Mammary epithelial cell (primary cell): ENCODE measurements at regions not wholly inside any gene's neighbourhood (a gene's known extent, or its start where the extent isn't known, plus 50 kb on each side); places are given as distances from the start of the nearest gene placed in this dataset.

ENCODE experiments used
- CTCF ChIP-seq, 2 donors: IDR thresholded peaks in 1 of 2; conservative IDR thresholded peaks in 1 of 2; 2 replicates each; pipeline ENCODE4 v1.5.1; 2011 to 2012; ENCODE audit warnings: inconsistent platforms in 2 of 2, low read length in 2 of 2, mild to moderate bottlenecking in 2 of 2, control low read depth in 1 of 2, low read depth in 1 of 2; ENCODE audit not compliant: insufficient read depth in 1 of 2; ENCODE audit errors: extremely low read depth in 1 of 2
- EZH2 ChIP-seq: IDR thresholded peaks from 2 replicates; pipeline ENCODE4 v1.6.1; 2012; ENCODE audit warnings: low read length, inconsistent platforms, borderline replicate concordance

DNA sequence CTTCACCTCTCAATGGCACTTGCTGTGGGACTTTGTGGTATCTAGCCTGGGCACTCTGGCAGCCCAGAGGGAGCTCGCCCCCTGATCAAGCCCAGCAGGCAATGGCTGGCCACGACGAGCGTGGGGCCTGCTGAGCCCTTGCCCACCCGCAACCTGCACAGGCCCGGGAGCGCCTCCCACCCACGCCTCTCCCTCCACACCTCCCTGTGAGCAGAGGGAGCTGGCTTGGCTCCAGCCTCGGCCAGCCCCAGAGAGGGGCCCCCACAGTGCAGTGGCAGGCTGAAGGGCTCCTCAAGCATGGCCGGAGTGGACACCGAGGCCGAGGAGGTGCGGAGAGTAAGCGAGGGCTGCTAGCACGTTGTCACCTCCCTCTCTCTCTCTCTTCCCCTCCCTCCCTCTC, 595.8 kb downstream of the TRIML1 start:
- TF ChIP-seq EZH2 (no peak), CTCF (conservative IDR thresholded peaks at IDR 0.05 in 1 of 2, IDR thresholded peaks at IDR 0.05 in 1 of 2; ENCODE audit: extremely low read depth in 1 of 2, insufficient read depth in 1 of 2, low read depth in 1 of 2, low read length in 2 of 2) (no peak)
